HPDE6-E6E7 (cell line): ENCODE measurements at regions not wholly inside any gene's neighbourhood (a gene's known extent, or its start where the extent isn't known, plus 50 kb on each side); places are given as distances from the start of the nearest gene placed in this dataset.
"Not testable (repeated sequence)": the region's sequence is repeated elsewhere in the genome, so short reads cannot be mapped to it uniquely, and the experiment has no call there.

Source experiments
- DNase-seq: peaks from one replicate; pipeline ENCODE4 v3.0.0; 2011; ENCODE audit warnings: missing footprints; ENCODE audit errors: extremely low spot score

DNA sequence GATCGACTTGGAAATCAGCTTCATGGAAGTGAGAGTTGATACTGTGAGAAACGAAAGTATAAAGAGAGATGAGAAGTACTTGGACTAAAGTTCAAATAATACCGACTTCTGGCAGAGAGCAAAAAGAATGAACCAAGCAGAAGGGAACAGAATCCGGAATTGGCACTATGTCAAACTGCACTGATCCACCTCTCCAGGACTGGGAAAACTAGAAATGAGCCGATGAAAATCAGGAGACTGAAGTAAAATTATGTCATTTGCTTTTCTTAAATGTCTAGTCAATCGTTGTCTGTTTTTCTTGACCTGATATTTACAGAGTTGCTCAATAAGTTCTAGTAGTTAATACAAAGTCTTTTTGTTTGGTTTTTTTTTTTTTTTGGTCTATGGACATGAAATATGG lies 163.0 kb upstream of the FOXG1 start:
- DNase-seq, result no peak

DNA sequence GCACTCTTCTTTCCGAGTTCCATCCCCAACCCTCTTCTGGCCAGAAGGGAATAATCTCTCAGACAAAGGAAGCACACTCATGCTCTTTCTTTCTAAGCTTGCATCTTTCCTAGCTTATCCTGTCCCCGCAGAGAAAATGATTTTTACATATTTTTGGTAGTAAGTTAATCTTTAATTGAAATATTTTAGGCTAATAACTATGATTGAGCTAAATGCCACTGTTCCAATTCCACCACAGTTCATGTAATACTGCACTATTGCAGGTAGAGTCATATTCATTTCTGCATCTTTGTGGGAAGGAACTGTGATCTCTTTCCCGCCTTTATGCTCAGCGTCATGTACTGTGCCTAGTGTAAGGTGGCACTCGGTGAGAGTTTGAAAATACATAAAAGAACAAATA lies 158.9 kb upstream of the FOXG1 start:
- DNase-seq, result no peak

DNA sequence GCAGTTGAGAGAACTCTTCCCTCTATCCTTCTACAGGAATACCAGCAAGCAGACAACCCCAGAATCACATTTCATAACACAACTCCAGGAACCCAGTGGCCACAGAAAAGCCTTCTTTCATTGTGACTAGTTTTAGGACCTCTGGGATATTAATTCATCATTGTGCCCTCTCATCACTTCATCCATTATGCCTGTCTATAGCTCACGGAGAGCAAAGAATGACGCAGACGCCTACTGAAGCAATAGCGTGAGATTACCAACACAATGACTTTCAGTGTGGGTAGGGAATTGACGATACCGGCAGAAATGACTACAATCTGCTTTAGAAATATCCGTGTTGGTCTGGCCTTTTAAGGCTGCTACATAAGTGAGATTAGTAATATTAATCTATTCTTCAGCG lies 158.1 kb upstream of the FOXG1 start:
- no peak for DNase-seq

DNA sequence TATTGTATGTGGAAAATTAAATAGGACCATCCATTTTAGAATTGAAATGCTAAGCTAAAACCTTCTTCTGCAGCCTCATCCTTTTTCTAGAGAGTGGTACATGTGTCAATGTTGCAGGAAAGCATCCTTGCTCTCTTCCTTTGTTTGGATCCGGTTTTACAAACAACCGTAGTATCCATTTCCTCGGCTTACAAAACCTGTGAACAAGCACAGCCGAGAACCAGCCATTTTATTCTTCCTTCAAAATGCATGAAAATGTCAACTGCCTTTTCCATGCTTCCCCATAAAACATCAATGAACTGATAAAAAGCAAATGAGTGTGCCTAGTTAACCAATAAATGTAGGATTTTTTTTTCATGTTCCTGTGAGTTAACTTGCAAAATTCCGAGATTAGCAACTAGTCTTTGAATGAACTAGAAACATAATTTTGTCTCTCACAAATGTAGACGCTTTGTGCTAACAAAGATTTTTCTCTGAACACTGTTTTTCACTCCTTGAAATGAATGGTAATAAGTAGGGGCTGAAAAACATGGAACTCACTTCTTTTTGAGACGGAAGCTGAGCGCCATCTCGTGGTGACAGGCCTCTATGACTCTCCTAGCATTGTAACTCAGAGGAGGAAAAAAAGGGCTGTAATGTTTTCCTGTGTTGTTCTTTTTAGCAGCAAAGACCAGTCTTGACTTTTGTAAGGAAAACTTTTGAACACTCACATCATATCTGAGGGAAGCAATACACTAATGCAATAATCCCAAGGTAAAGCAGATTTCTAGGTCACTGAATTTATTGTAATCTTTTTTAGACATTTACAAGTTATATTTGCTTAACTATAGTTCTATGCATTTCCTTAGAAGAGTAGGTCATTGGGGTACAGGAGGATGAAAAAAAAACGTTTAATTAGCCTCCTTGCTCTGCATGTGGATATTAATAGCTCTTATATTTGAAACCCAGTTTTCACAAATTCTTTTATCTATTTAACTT lies 157.4 kb upstream of the FOXG1 start:
- DNase-seq, result peak; percentile 21

DNA sequence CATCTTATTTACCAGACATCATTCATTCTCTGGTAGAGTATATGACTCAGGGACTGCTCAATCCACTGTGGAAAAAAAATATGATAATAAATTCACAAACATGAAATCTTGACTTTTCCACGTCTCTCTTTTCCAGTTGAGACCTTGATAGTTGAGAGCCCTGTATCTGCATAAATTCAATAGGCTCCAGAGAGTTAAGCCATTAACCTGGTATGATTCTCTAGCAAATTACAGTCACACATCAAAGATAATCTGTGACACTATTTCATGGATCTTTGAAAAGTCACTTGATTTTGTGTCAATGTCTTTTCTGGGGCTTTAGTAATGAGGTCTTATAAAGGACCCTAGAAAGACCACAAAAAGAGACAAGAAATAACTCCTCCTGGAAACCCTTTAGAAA lies 154.2 kb upstream of the FOXG1 start:
- DNase-seq, result no peak

DNA sequence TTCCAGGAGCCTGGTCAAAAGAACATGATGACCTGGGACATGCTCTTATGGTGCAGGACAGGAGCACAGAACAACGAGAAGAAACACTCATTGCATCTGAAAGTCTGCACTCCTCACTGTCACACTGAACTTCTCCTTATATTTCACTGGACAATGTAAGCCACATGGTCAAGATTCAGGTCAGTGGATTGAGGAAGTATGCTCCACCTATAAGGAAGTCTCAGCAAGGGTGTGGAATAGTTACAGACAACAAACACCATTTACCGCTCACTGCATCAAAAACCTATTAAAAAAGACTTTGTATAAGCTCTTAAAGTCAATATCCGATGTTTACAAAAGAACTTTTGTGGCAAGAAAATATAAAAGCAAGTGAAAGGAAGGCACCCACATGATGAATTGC lies 153.1 kb upstream of the FOXG1 start:
- no peak for DNase-seq

DNA sequence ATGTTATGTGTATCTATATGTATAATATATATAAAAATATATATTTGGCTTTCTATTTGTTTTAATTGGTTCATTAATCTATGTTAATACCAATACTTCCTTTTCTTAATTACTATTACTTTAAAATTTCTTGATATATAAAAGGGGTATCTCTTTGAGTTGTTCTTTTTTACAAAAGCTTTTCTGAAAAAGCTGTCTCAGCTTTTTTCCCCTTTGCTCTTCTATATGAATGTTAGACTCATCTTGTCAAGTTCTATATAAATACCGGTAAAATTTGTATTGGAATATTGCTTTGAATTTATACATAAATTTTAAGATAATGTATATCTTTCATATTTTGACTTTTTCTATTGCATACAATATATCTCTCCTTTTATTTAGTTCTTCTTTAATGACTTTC lies 139.8 kb upstream of the FOXG1 start:
- DNase-seq, result no peak

DNA sequence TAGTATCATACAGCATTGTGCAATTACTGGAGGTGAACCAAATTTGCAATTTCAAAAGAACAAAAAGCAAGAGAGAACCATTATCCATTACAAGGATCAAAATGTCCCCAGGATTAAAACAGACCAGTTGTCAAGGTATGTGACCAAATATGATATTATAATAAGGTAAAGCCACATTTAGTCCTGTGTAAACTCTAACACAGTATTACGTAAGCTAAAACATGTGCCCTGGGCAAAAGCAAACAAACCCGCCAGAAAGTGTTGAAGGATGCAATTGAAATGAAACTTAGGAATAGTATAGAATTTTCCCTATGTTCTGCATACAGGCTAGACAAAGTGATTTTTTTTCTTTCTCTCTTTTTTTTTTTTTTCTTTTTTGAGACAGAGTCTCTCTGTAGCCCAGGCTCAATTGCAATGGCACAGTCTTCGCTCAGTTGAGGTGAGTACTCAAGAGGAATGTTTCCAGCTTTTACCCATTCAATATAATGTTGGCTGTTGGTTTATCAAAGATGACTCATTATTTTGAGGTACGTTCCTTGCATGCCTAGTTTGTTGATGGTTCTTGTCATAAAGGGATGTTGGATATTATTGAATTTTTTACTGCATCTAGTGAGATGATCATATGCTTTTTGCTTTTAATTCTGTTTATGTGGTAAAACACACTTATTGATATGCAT lies 137.1 kb upstream of the FOXG1 start:
- no peak for DNase-seq

DNA sequence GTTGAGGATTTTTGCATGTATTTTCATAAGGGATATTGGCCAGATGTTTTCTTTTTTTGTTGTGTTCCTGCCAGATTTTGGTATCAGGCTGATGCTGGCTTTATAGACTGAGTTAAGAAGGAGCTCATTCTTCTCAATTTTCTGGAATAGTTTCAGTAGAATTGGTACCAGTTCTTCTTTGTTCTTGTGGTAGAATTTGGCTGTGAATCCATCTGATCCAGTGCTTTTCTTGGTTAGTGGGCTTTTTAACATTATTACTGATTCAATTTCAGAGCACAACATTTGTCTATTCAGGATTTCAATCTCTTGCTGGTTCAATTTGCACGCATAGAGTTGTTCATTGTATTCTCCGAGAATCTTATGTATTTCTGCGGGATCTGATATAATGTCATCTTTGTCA lies 136.5 kb upstream of the FOXG1 start:
- no peak for DNase-seq

DNA sequence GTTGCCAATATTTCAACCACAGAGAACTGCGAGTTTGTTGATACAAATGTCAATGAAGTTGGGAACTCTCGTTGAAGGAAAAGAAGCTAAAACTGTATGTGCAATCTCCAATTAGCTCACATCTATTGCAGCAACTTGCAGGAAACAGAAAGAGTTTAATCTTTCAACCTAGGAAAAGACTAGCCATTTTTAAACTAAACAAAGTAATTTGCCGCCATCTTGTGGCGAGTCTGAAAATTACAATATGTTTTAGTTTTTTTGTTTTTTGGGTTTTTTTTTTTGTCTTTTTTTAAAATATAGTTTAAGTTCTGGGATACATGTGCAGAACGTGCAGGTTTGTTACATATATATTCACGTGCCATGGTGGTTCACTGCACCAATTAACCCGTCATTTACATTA lies 131.2 kb upstream of the FOXG1 start:
- DNase-seq, result no peak

DNA sequence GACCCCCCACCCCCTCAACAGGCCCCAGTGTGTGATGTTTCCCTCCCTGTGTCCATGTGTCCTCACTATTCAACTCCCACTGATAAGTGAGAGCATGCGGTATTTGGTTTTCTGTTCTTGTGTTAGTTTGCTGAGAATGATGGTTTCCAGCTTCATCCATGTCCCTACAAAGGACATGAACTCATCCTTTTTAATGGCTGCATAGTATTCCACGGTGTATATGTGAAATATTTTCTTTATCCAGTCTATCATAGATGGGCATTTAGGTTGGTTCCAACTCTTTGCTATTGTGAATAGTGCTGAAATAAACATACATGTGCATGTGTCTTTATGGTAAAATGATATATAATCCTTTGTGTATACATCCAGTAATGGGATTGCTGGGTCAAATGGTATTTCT lies 130.8 kb upstream of the FOXG1 start:
- DNase-seq, result not testable (repeated sequence)

DNA sequence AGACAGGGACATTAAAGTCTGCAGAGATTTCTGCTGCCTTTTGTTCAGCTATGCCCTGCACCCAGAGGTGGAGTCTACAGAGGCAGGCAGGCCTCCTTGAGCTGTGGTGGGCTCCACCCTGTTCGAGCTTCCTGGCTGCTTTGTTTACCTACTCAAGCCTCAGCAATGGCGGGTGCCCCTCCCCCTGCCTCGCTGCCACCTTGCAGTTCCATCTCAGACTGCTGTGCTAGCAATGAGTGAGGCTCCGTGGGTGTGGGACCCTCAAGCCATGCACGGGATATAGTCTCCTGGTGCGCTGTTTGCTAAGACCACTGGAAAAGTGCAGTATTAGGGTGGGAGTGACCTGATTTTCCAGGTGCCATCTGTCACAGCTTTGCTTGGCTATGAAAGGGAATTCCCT lies 125.4 kb upstream of the FOXG1 start:
- not testable (repeated sequence) for DNase-seq

DNA sequence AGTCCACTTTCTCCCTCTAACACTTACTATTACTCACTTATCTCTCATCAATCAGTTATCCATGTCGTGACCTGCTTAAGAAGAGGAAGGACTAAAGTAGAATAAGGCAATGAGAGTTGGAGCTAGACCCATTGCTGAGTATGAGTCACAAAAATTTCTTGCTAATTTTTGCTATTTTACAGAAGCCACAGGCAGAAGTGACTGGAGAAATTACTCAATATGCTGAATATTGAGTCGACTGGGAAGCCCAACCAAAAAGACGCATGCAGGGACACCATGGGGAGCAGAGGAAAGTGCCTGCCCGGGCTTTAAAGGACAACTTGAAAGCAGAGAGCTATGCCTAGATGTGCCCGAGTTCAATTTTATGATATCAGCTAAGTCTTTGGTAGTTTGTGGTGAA lies 115.4 kb upstream of the FOXG1 start:
- peak; percentile 28 for DNase-seq

DNA sequence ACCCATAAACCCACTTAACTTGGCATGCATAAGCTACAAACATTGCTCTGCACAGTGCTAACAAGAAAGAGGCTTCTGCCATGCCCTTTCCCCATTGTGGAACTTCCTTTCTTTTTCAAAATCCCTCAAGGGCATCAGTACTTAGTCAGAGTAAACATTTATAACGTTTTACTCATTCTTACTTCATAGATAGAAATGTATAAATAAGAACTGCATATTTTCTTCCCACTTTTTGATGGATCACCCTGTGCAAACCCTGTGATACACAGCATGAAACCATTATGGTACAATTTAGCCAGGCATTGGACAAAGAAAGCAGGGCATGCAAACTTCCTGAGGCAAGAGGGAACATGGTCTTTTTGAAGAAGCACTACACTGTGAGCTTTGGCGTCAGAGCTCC lies 113.8 kb upstream of the FOXG1 start:
- peak; percentile 52 for DNase-seq

DNA sequence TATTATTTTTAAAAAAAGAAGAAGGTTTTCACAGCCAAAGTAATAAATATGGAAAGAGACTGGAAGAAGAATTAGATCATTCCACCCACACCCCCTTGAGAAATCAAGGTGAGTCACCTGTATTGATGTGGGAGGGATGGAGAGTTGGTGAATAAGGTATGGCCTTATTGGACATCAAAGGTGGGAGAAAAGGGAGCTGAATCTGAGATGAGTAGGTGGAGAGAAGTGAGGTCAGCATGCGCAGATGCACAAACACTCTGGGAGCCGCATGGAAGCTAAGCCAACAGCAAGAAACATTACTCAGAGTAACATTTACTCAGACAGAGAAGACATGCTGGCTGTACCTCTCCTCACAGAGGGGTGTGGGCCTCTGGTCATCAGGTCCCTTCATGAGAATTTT lies 113.1 kb upstream of the FOXG1 start:
- DNase-seq, result peak; percentile 85

DNA sequence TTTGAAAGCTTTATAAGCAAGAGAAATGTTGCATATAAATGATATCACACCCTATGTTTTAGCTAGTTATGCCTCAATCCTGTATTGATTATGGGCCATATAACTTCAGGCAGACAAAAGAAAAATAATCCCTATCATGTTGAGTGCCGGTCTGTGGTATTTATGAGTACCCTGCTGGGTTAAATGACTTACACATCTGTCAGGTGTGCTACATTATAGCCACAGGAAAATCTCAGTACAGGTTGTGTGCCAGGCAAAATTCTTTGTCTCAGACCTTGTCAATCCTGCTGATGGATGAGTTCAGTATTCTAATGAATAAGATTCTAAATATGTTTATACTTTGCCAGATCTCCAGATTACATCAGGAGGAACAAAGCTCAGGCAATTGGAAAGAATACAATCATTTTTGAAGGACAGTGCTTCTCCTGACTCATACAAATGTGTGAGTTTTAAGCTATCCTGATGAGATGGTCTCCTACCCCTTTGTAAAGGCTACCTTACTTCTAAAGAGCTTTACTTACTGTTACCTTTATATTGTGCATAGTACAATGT lies 109.8 kb upstream of the FOXG1 start:
- DNase-seq, result no peak

DNA sequence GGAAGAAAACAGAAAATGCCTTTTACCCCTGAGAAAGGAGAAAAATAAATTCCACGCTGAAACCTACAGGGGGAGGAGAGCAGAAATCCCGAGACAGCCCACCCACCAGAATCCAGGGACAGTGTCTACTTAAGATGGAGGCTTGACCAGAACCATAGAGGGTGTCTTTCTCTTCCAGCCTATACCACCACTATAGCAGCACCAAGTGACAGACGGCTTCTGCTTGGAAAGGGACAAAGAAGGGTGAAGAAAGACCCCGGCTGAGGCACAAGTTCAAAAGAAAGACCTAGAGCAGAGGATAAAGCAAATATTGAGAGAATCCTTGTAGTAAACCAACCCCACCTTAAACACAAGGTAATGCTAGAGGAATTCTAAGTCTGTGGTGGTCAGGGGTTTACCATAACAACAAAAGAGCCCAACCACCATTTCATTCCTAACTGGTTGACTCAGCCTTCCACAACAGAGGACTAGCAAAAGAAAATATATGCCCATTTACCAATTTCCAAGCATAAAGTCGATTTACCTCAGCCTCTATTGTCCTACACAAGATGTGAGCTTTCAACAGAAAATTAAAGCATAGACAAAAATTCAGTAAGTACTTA lies 105.3 kb upstream of the FOXG1 start:
- DNase-seq, result peak; percentile 59

DNA sequence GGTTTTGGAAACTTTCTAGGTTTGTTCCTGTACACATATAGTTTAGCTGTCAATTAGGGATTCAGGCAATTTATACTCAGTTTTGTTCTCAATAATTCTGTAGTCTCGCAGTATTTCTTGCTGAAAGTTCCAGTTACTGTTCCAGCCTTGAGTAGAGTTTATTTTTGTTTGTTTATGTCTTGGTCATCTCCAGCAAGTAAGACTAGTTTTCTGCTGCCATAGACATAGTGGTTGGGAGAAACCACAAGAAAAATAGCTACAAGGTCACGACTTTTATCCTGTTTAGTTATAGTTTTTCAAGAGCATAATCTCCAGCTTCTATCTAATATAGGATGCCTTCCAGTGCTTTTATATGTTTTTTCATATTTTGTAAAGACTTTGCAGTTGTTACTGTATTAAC lies 99.6 kb upstream of the FOXG1 start:
- DNase-seq, result no peak

DNA sequence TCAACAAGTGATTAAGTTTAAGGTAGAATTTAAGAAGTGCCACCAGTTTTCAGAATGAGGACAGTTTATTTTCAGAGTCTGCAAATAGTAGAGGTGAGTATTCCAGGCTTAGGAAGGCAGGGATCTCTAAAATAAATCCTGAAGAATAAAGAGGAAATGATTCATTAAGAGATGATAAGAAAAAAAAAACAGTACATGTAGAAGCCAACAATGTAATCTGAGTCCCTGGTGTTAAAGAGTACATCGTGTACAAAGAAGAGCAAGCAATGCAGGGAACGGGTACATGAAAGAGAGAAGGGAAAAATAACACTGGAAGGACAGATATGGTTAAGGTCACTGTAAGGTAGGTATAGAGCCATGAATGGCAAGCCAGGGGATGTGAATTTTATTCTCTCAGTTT lies 95.2 kb upstream of the FOXG1 start:
- DNase-seq, result no peak

DNA sequence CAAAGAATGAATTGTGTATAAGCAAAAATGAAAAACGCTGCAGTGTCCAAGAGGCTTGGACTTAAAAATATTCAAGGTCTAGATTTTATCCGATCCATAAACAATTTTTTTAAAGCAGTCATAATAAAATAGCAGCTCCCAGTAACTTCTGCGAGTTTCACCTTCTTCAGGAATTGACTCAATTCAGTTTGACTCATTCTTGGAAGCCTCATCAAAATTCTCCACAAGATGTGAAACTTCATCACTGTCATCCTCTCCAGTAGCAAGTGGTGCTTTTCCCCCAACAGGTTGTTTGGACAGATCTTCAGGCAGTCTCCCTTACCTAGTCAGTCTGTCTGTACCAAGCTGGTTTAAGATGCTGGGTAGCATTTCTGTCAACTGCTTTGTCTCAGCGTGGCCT lies 93.5 kb upstream of the FOXG1 start:
- no peak for DNase-seq

DNA sequence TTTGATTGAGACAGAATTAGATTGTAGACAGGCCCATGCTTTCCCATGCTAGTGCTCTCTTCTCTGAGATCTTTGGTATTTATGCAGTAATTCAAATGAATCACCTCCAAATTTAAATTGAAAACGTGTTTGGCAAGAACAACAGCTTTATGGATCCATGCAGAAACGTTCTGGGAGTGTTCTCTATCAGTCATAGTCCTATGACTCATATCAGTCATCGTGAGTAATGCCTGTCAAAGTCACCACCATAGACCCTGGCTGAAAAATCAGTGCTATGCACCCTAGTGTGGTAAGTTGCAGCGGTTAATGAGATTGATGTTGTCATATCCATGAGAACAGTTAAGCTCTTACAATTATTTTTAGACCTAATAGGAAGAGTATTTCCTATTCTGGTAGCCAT lies 90.1 kb upstream of the FOXG1 start:
- peak; percentile 81 for DNase-seq

DNA sequence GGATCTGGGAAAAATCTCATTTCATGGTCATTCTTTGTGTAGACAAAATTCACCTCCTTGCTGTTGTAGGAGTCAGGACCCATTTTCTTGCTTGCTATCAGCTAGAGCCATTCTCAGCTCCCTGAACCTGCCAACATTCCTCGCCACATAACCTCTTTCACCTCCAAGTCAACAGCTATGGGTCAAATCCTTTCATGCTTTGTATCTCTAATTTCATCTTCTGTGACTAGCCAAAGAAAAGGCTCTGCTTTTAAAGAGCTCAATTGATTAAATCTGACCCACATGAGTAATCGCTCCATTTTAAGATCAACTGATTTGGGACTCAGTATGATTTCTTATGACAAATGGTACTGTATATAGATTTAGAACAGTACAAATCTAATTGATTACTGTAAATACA lies 89.2 kb upstream of the FOXG1 start:
- no peak for DNase-seq

DNA sequence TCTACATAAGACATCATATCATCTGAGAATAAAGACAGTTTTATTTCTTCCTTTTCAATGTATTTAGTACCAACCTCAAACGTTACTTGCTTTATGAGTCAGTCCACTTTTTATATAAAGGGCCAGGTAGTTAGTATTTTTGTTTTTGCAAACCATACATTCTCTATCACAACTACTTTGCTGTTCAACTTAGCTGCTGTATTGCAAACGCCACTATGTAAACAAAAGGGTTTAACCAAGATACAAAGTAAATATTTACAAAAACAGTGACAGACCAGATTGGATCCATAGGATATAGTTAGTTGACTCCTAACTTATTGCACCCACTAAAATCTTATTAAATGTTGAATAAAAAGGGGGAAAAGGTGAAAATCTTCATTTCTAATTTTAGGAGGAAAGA lies 87.7 kb upstream of the FOXG1 start:
- DNase-seq, result no peak
